ENCODE measurements at regions not wholly inside any gene's neighbourhood (a gene's known extent, or its start where the extent isn't known, plus 50 kb on each side); places are given as distances from the start of the nearest gene placed in this dataset.

GRCh38 chr6:119921491-119922010 is 572.0 kb upstream of the MAN1A1 start:
- DNase-seq (ENCODE audit: extremely low read depth, low read depth): no peak

GRCh38 chr6:119917186-119917585 is 567.6 kb upstream of the MAN1A1 start:
- no peak for DNase-seq (ENCODE audit: extremely low read depth, low read depth)

GRCh38 chr6:119915971-119916370 is 566.4 kb upstream of the MAN1A1 start:
- DNase-seq (ENCODE audit: extremely low read depth, low read depth): no peak

DNA sequence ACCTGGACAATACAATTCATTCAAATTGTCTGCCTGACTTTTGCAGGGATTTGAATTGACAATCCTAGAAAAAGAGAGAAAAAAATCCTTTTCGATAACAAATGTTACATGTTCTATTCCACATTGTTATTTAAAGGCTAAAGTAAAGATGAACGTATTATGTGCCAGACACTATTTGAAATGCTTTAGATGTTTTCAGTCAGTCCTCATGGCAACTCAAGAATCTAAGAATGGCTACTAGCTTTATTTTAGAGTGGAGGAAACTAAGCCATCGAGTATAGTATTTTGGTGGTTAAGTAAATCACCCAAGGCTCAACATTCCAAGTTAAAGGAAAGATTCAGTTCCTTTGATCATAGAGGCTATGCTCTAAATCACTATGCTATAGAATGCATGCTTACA is 558.6 kb upstream of the MAN1A1 start:
- no peak for DNase-seq (ENCODE audit: extremely low read depth, low read depth)

GRCh38 chr6:119902681-119903080 is 553.1 kb upstream of the MAN1A1 start:
- DNase-seq (ENCODE audit: extremely low read depth, low read depth): no peak

DNA sequence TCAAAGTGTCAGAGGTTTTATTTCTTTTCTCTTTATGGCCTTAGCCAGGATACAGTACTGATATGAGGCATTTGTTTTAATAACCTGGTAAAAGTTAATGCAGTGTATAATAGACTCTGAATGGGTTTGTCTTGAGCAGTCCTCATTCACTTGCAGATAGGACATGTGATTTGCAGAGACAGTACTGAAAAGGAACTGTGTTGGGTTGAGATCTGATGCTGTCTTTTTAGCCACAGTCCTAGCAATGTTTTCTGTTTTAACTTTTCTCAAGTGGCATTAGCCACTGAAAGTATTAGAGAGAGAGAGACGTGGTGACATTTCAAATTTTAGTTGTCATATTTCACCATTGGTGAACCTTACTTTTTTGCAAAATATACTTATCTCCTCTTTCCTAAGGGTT is 547.2 kb upstream of the MAN1A1 start:
- DNase-seq (ENCODE audit: extremely low read depth, low read depth): no peak

DNA sequence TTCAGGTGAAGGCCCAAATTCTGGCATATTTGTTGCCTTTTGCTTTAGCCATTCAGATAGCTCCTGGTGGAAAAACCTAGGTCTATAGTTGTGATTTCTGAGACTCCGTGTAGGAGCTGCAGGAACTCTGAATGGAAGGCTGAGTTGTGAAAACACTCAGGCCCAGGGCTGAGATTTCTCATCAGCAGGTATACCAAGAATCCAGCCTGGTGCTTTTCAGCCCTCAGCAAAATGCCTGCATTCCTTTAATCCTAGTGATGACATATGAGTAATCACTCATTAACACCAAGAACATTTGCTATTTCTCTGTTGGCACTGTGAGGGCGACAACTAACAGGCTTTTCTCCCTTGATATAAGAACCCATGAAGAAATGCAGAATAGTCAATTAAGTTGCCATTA is 546.1 kb upstream of the MAN1A1 start:
- no peak for DNase-seq (ENCODE audit: extremely low read depth, low read depth)

DNA sequence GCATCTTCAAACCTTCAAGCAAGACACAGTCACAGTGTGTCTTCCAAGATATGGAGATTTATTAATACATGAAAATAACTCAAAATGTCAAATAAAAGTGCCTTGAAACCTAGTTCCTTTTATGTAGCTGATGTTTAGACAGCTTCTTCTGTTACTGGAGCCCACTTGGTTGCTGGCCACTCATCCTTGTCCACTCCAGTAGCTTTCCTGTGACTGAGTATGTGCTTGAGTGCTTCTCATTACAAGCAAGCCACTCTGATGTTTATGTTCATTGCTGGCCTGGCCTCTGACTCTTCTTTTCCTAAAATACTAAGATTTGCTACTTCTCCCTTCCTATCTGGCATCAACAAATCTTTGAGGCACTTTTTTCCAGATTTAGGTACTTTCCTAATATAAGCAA is 545.2 kb upstream of the MAN1A1 start:
- no peak for DNase-seq (ENCODE audit: extremely low read depth, low read depth)

DNA sequence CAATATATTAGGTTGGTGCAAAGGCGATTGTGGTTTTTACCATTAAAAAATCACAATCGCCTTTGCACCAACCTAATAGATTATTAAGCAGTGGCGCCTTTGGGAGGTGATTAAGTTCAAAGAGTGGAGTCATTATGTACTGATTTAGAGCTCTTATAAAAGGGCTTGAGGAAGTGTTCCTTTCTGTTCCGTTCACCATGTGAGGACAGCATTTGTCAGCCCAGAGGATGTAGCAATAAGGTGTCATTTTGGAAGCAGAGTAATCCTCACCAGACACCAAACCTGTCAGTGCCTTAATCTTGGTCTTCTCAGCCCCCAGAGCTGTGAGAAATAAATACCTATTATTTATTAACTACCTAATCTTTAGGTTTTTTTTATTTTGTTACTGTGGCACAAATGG is 542.1 kb upstream of the MAN1A1 start:
- DNase-seq (ENCODE audit: extremely low read depth, low read depth): no peak

GRCh38 chr6:119891206-119891605 is 541.6 kb upstream of the MAN1A1 start:
- DNase-seq (ENCODE audit: extremely low read depth, low read depth): no peak

- DNase-seq (ENCODE audit: extremely low read depth, low read depth): no peak
Measured at GRCh38 chr6:119890470-119890869, 540.9 kb upstream of the MAN1A1 start.

DNA sequence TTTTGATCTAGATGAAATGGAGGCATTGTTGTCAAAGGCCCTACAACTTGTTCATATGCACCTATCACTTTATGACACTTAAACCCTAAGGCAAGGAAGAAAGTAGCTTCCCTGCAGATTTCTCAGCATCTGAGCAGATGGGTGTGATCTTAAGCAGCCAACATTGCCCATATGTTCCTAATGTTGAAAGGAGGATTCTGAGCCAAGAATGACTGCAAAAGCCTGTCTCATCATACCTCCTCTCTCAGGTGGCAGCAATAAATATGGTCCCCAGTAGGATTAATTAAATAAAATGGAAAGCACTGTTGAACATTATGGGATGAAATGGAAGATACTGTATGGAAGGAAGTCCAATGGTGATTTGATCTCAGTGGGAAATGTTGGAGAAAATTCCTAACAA is 538.1 kb upstream of the MAN1A1 start:
- no peak for DNase-seq (ENCODE audit: extremely low read depth, low read depth)

- DNase-seq (ENCODE audit: extremely low read depth, low read depth): no peak
Measured at GRCh38 chr6:119881416-119881815, 531.9 kb upstream of the MAN1A1 start.

GRCh38 chr6:119880840-119881239 is 531.3 kb upstream of the MAN1A1 start:
- DNase-seq (ENCODE audit: extremely low read depth, low read depth): no peak

GRCh38 chr6:119879731-119880130 is 530.2 kb upstream of the MAN1A1 start:
- no peak for DNase-seq (ENCODE audit: extremely low read depth, low read depth)

GRCh38 chr6:119874381-119874780 is 524.8 kb upstream of the MAN1A1 start:
- no peak for DNase-seq (ENCODE audit: extremely low read depth, low read depth)

DNA sequence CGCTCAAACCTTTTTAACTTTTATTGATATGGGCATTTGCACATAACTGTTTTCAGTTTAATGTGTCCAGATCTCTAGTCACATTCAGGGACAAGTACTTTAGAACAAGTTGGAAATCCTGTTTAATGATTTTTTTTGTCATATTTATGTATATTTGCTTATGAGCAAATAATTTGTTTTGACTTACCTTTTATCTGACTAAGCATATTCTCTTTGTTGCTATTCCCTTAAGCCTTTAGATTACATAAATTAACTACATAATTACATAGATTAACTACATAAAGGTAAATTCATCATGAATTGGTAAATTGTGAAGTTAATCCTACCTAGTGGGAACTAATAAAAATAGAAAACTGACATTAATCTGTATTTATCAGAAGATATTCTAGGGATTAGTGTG is 523.5 kb upstream of the MAN1A1 start:
- no peak for DNase-seq (ENCODE audit: extremely low read depth, low read depth)

GRCh38 chr6:119871520-119871919 is 522.0 kb upstream of the MAN1A1 start:
- no peak for DNase-seq (ENCODE audit: extremely low read depth, low read depth)

- DNase-seq (ENCODE audit: extremely low read depth, low read depth): no peak
Measured at GRCh38 chr6:119865466-119866350, 516.1 kb upstream of the MAN1A1 start.

DNA sequence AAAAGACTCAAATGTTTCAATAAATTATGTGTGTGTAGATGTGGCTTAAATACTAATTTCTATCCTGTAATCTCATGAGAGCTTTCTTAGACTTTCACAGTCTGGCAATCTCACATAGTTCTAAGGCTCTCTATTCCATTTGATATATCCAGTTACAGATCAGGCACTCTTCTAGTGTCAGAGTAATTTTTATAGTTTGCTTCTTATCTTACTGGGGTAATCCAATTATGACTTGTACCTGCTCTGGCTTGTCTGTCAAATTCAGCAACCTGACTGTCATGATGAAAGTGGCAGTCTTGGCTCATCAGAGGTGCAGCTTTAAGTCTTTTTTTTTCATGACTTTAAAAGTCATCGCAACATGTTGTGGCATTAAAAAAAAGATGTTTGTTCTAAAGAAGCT is 513.2 kb upstream of the MAN1A1 start:
- no peak for DNase-seq (ENCODE audit: extremely low read depth, low read depth)

GRCh38 chr6:119858901-119859300 is 509.3 kb upstream of the MAN1A1 start:
- no peak for DNase-seq (ENCODE audit: extremely low read depth, low read depth)

DNA sequence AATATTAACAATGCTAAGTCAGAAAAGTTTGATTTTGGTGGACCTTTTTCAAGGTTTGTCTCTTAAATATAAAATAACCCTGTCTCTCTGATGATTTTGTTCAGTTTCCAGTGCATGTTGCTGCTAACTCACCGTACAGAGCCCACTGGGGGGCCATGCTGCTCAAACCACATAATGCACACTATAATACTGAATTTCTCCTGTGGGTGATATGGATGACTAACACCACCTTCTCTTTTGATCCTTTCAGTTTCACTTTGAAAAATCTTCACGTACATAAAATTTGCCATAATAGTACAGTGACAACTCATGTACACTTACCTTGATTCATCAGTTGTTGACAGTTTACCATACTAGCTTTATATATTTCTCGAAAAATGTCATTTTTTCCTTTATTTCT is 506.6 kb upstream of the MAN1A1 start:
- DNase-seq (ENCODE audit: extremely low read depth, low read depth): no peak

DNA sequence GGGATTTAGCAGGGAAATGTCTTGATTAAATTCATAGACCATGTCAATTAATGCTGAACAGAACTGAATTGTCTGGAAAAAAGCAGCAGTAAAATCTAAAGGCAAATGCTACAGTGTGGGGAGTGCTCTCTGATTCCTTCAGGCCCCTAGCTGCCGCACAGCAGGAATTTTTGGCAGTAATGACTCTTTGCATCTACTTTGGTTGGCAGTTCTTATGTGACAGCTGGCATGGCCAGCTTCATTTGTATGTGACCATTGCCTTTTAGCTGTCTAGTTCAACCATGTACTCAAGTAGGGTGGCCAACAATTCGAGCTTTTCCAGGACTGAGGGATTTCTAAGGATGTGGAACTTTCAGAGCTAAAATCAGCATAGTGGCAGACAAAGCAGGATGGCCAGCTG is 499.1 kb upstream of the MAN1A1 start:
- no peak for DNase-seq (ENCODE audit: extremely low read depth, low read depth)
